SU-DHL-6 (cell line): ENCODE measurements at regions not wholly inside any gene's neighbourhood (a gene's known extent, or its start where the extent isn't known, plus 50 kb on each side); places are given as distances from the start of the nearest gene placed in this dataset.

Source experiments
- H2AFZ ChIP-seq: fragments of 200-600 bp; sonication (generic); 2 replicates; pipeline ENCODE4 v1.6.1; 2014; ENCODE audit warnings: low read depth, mild to moderate bottlenecking, moderate library complexity, mixed read lengths, antibody characterized with exemption, low read length; ENCODE audit not compliant: severe bottlenecking
- H3F3A ChIP-seq: fragments of 200-600 bp; shearing (Covaris generic); 2 replicates; pipeline ENCODE4 v1.6.0; 2016; ENCODE audit warnings: antibody characterized with exemption, mild to moderate bottlenecking; ENCODE audit not compliant: insufficient read depth
- H3K27ac ChIP-seq: fragments of 200-600 bp; sonication (generic); 2 replicates; pipeline ENCODE4 v1.5.1; 2016; ENCODE audit warnings: low read depth, mild to moderate bottlenecking, low read length, moderate library complexity, mixed read lengths
- H3K27me3 ChIP-seq: fragments of 200-600 bp; sonication (generic), shearing (Covaris generic); 2 replicates; pipeline ENCODE4 v1.6.0; 2014; ENCODE audit warnings: mild to moderate bottlenecking, low read length
- H3K36me3 ChIP-seq: fragments of 200-600 bp; sonication (generic); 2 replicates; pipeline ENCODE4 v1.6.1; 2014; ENCODE audit warnings: mild to moderate bottlenecking, low read length, mixed read lengths
- H3K4me2 ChIP-seq: fragments of 300-600, 200-600 bp; shearing (Covaris generic), sonication (generic); 2 replicates; pipeline ENCODE4 v1.6.0; 2014; ENCODE audit warnings: low read length, low read depth, mild to moderate bottlenecking; ENCODE audit not compliant: poor library complexity, severe bottlenecking
- H3K4me3 ChIP-seq: fragments of 200-600 bp; sonication (generic); 2 replicates; pipeline ENCODE4 v1.5.1; 2014; ENCODE audit warnings: antibody characterized with exemption, low read length, mild to moderate bottlenecking, mixed read lengths; ENCODE audit not compliant: insufficient read depth, poor library complexity, severe bottlenecking
- H3K79me2 ChIP-seq: fragments of 200-600 bp; sonication (generic); 2 replicates; pipeline ENCODE4 v1.6.1; 2014; ENCODE audit warnings: mild to moderate bottlenecking, low read length, moderate library complexity; ENCODE audit not compliant: insufficient read depth
- H3K9ac ChIP-seq: fragments of 200-600 bp; sonication (generic); 2 replicates; pipeline ENCODE4 v1.7.0; 2014; ENCODE audit warnings: mild to moderate bottlenecking, low read length
- H3K9me2 ChIP-seq: fragments of 200-600 bp; sonication (generic); replicated peaks from 2 replicates; pipeline ENCODE4 v1.6.1; 2014; ENCODE audit warnings: low read length; ENCODE audit not compliant: insufficient read depth
- H3K9me3 ChIP-seq: fragments of 200-600 bp; sonication (generic); 2 replicates; pipeline ENCODE4 v1.6.1; 2014; ENCODE audit warnings: low read length, mixed read lengths; ENCODE audit not compliant: insufficient read depth
- H4K20me1 ChIP-seq: fragments of 200-600 bp; sonication (generic); 2 replicates; pipeline ENCODE4 v1.6.1; 2014; ENCODE audit warnings: low read depth, mild to moderate bottlenecking, antibody characterized with exemption, low read length, moderate library complexity, mixed read lengths
- EZH2phosphoT487 ChIP-seq: fragments of 200-600 bp; sonication (generic), shearing (Covaris generic); conservative IDR thresholded peaks from 2 replicates; pipeline ENCODE4 v1.6.1; 2018; ENCODE audit warnings: mild to moderate bottlenecking, antibody characterized with exemption, low read length, moderate library complexity, mixed read lengths
- TF ChIP-seq, protein P1 (sequence below): fragments of 200-600 bp; sonication (generic); IDR thresholded peaks from one replicate; pipeline ENCODE4 v1.5.1; 2017; ENCODE audit warnings: antibody characterized with exemption, mild to moderate bottlenecking, low read length, moderate library complexity; ENCODE audit not compliant: insufficient read depth, poor library complexity, severe bottlenecking

- H3K27ac ChIP-seq = no peak overlapping the region
- H3K27me3 ChIP-seq = no peaks in the 10 kb centered on the region
Measured at GRCh38 chr9:20016611-20017010, 227.8 kb upstream of the SLC24A2 start.

GRCh38 chr9:20015427-20015931 lies 226.6 kb upstream of the SLC24A2 start:
- Histone ChIP-seq H3K4me3 (no peak overlapping the region), H4K20me1 (no peaks in the 10 kb centered on the region), H3K36me3 (no peaks in the 10 kb centered on the region), H3K27me3 (no peaks in the 10 kb centered on the region), H2AFZ (peak overlapping the region; percentile 4), H3F3A (no peaks in the 10 kb centered on the region), H3K4me2 (no peak overlapping the region), H3K9ac (no peak overlapping the region), H3K79me2 (no peaks in the 10 kb centered on the region), H3K9me3 (no peaks in the 10 kb centered on the region), H3K27ac (no peak overlapping the region), H3K9me2 (0 out of 2 replicates have a peak, but pooled peaks cover 4% of the 10 kb centered on the region)
- TF ChIP-seq, protein P1, sequence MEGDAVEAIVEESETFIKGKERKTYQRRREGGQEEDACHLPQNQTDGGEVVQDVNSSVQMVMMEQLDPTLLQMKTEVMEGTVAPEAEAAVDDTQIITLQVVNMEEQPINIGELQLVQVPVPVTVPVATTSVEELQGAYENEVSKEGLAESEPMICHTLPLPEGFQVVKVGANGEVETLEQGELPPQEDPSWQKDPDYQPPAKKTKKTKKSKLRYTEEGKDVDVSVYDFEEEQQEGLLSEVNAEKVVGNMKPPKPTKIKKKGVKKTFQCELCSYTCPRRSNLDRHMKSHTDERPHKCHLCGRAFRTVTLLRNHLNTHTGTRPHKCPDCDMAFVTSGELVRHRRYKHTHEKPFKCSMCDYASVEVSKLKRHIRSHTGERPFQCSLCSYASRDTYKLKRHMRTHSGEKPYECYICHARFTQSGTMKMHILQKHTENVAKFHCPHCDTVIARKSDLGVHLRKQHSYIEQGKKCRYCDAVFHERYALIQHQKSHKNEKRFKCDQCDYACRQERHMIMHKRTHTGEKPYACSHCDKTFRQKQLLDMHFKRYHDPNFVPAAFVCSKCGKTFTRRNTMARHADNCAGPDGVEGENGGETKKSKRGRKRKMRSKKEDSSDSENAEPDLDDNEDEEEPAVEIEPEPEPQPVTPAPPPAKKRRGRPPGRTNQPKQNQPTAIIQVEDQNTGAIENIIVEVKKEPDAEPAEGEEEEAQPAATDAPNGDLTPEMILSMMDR = no peak

More at GRCh38 chr9:20016611-20017010, 227.8 kb upstream of the SLC24A2 start:
- Histone ChIP-seq H3K79me2 (no peaks in the 10 kb centered on the region), H2AFZ (no peak overlapping the region), H3K4me3 (no peak overlapping the region), H3F3A (no peaks in the 10 kb centered on the region), H3K9me2 (0 out of 2 replicates have a peak, but pooled peaks cover 4% of the 10 kb centered on the region), H3K4me2 (no peak overlapping the region), H4K20me1 (no peaks in the 10 kb centered on the region), H3K9me3 (no peaks in the 10 kb centered on the region), H3K36me3 (no peaks in the 10 kb centered on the region), H3K9ac (no peak overlapping the region)
- TF ChIP-seq, protein P1 = no peak
- TF ChIP-seq EZH2phosphoT487 = no peak

DNA sequence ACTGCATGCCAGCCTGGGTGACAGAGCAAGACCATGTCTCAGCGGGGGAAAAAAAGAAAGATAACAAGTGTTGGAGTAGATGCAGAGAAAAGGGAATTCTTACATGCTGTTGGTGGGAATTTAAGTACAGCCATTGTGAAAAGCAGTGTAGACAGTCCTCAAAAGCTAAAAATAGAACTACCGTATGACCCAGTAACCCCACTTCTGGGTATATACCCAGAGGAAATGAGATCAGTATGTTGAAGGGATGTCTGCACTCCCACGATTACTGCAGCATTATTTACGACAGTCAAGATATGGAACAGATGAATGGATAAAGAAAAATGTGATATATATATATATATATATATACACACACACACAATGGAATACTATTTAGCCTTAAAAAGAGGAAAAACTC lies 225.3 kb upstream of the SLC24A2 start:
- no peaks in the 10 kb centered on the region for H3K79me2 ChIP-seq
- no peak overlapping the region for H3K4me2 ChIP-seq
- H3K9me3 ChIP-seq = no peaks in the 10 kb centered on the region

More for the DNA sequence above, 225.3 kb upstream of the SLC24A2 start:
- no peak overlapping the region for H3K4me3 ChIP-seq
- no peaks in the 10 kb centered on the region for H3K36me3 ChIP-seq
- H3K9me2 ChIP-seq = 0 out of 2 replicates have a peak, but pooled peaks cover 4% of the 10 kb centered on the region
- H4K20me1 ChIP-seq = no peaks in the 10 kb centered on the region
- TF ChIP-seq EZH2phosphoT487 = no peak
- TF ChIP-seq, protein P1 = no peak
- H3K9ac ChIP-seq = no peak overlapping the region
- H2AFZ ChIP-seq = no peak overlapping the region
- H3K27me3 ChIP-seq = no peaks in the 10 kb centered on the region
- no peaks in the 10 kb centered on the region for H3F3A ChIP-seq
- H3K27ac ChIP-seq = no peak overlapping the region
